ENCODE measurements at regions not wholly inside any gene's neighbourhood (a gene's known extent, or its start where the extent isn't known, plus 50 kb on each side); places are given as distances from the start of the nearest gene placed in this dataset.

GRCh38 chr15:36263666-36264065, 315.8 kb upstream of the CDIN1 start:
- CTCF ChIA-PET, result interaction anchor here (0.6 to 1.0 kb wide), 3 partner anchors 12 to 512 kb away, joined by 3 read pairs; no protein-coding TSS in a partner anchor
- Mint-ChIP-seq H3K4me3 (ENCODE audit: unreplicated experiment) (no peak overlapping the region), H3K27me3 (ENCODE audit: insufficient read depth, unreplicated experiment) (no peaks in the 10 kb centered on the region), H3K9me3 (ENCODE audit: unreplicated experiment) (no peaks in the 10 kb centered on the region), H3K4me1 (ENCODE audit: insufficient read depth, unreplicated experiment) (no peaks in the 10 kb centered on the region), H3K36me3 (ENCODE audit: insufficient read depth, unreplicated experiment) (peaks cover 3% of the 10 kb centered on the region), H3K27ac (ENCODE audit: low read depth, unreplicated experiment) (no peak overlapping the region)
- no TSS peak for BruUV-seq (replicated peaks)
- POLR2A ChIA-PET, result no interaction called here
- intact Hi-C loops (cut with micrococcal nuclease), result no loop called here
- no peak for DNase-seq (ENCODE audit: unreplicated experiment)
- no peak for TF ChIP-seq CTCF (IDR thresholded peaks at IDR 0.05; ENCODE audit: unreplicated experiment)

- H3K4me1 Mint-ChIP-seq (ENCODE audit: insufficient read depth, unreplicated experiment), result no peaks in the 10 kb centered on the region
- H3K36me3 Mint-ChIP-seq (ENCODE audit: insufficient read depth, unreplicated experiment), result peaks cover 5% of the 10 kb centered on the region
- no peak for TF ChIP-seq CTCF (IDR thresholded peaks at IDR 0.05; ENCODE audit: unreplicated experiment)
- no peaks in the 10 kb centered on the region for H3K27me3 Mint-ChIP-seq (ENCODE audit: insufficient read depth, unreplicated experiment)
- POLR2A ChIA-PET, result no interaction called here
- no peak overlapping the region for H3K4me3 Mint-ChIP-seq (ENCODE audit: unreplicated experiment)
- no TSS peak for BruUV-seq (replicated peaks)
- CTCF ChIA-PET, result no interaction called here
- H3K27ac Mint-ChIP-seq (ENCODE audit: low read depth, unreplicated experiment), result no peak overlapping the region
- intact Hi-C loops (cut with micrococcal nuclease), result no loop called here
- no peak for DNase-seq (ENCODE audit: unreplicated experiment)
- H3K9me3 Mint-ChIP-seq (ENCODE audit: unreplicated experiment), result no peaks in the 10 kb centered on the region
Observed at GRCh38 chr15:36265422-36265821, 314.0 kb upstream of the CDIN1 start.

GRCh38 chr15:36271048-36271447, 308.4 kb upstream of the CDIN1 start:
- Mint-ChIP-seq H3K4me1 (ENCODE audit: insufficient read depth, unreplicated experiment) (no peaks in the 10 kb centered on the region), H3K27ac (ENCODE audit: low read depth, unreplicated experiment) (no peak overlapping the region), H3K36me3 (ENCODE audit: insufficient read depth, unreplicated experiment) (peaks cover 5% of the 10 kb centered on the region), H3K9me3 (ENCODE audit: unreplicated experiment) (peaks cover 4% of the 10 kb centered on the region), H3K4me3 (ENCODE audit: unreplicated experiment) (no peak overlapping the region), H3K27me3 (ENCODE audit: insufficient read depth, unreplicated experiment) (no peaks in the 10 kb centered on the region)
- no TSS peak for BruUV-seq (replicated peaks)
- intact Hi-C loops (cut with micrococcal nuclease), result no loop called here
- DNase-seq (ENCODE audit: unreplicated experiment), result no peak
- POLR2A ChIA-PET, result no interaction called here
- CTCF ChIA-PET, result no interaction called here
- no peak for TF ChIP-seq CTCF (IDR thresholded peaks at IDR 0.05; ENCODE audit: unreplicated experiment)

GRCh38 chr15:36275656-36276055, 303.8 kb upstream of the CDIN1 start:
- H3K27ac Mint-ChIP-seq (ENCODE audit: low read depth, unreplicated experiment), result no peak overlapping the region
- ChIA-PET POLR2A (no interaction called here), CTCF (interaction anchor here (0.9 kb wide), 1 partner anchor 23 kb away, joined by 3 read pairs; no protein-coding TSS in a partner anchor)
- H3K4me1 Mint-ChIP-seq (ENCODE audit: insufficient read depth, unreplicated experiment), result no peaks in the 10 kb centered on the region
- no peak for DNase-seq (ENCODE audit: unreplicated experiment)
- no peak for TF ChIP-seq CTCF (IDR thresholded peaks at IDR 0.05; ENCODE audit: unreplicated experiment)
- no peak overlapping the region for H3K4me3 Mint-ChIP-seq (ENCODE audit: unreplicated experiment)
- no peaks in the 10 kb centered on the region for H3K36me3 Mint-ChIP-seq (ENCODE audit: insufficient read depth, unreplicated experiment)
- no TSS peak for BruUV-seq (replicated peaks)
- H3K9me3 Mint-ChIP-seq (ENCODE audit: unreplicated experiment), result peaks cover 14% of the 10 kb centered on the region
- intact Hi-C loops (cut with micrococcal nuclease), result no loop called here
- no peaks in the 10 kb centered on the region for H3K27me3 Mint-ChIP-seq (ENCODE audit: insufficient read depth, unreplicated experiment)

All from MCF 10A (cell line).